ENCODE measurements at regions not wholly inside any gene's neighbourhood (a gene's known extent, or its start where the extent isn't known, plus 50 kb on each side); places are given as distances from the start of the nearest gene placed in this dataset.

GRCh38 chr3:72238801-72239200 is 453.9 kb upstream of the PROK2 start:
- H4K91ac ChIP-seq (replicated peaks; ENCODE audit: insufficient read length, low read length), result no peak overlapping the region
- H3K79me1 ChIP-seq (ENCODE audit: low read depth, low read length), result no peaks in the 10 kb centered on the region
- no peaks in the 10 kb centered on the region for H4K20me1 ChIP-seq (replicated peaks in 1 of 2; ENCODE audit: control insufficient read depth in 1 of 2, insufficient read depth in 2 of 2, low read length in 2 of 2)
- no peak overlapping the region for H4K8ac ChIP-seq (ENCODE audit: extremely low read depth, insufficient read depth, low read length)
- no peak overlapping the region for H2AFZ ChIP-seq (ENCODE audit: low read length)
- H3K9me3 ChIP-seq (ENCODE audit: insufficient read depth in 2 of 2, low read depth in 1 of 2, low read length in 1 of 2), result no peaks in the 10 kb centered on the region
- H3K4me3 ChIP-seq (ENCODE audit: extremely low read depth in 1 of 4, insufficient read depth in 2 of 4, low read depth in 3 of 4, low read length in 4 of 4), result no peak overlapping the region
- no peak for DNase-seq (ENCODE audit: low read depth in 1 of 2, low spot score in 2 of 2)
- H3K27ac ChIP-seq (ENCODE audit: low read depth, low read length), result no peak overlapping the region
- H2BK5ac ChIP-seq (ENCODE audit: low read depth, low read length), result no peak overlapping the region
- H3K4me2 ChIP-seq (ENCODE audit: insufficient read depth in 1 of 2, low read depth in 2 of 2, low read length in 2 of 2), result no peak overlapping the region
- H3K14ac ChIP-seq (ENCODE audit: insufficient read length), result no peak overlapping the region
- 0 out of 7 replicates have a peak, but pooled peaks cover 0 to 2% (median 0%) of the 10 kb centered on the region in 4 experiments for H3K4me1 ChIP-seq (replicated peaks in 1 of 4; ENCODE audit: control insufficient read depth in 3 of 4, insufficient read depth in 4 of 4, low read length in 3 of 4)
- no peak for FAIRE-seq
- H2BK12ac ChIP-seq (ENCODE audit: low read depth, low read length), result no peak overlapping the region
- H3K9ac ChIP-seq (replicated peaks in 1 of 4; ENCODE audit: extremely low read depth in 1 of 4, low read depth in 3 of 4, low read length in 3 of 4), result no peak overlapping the region
- H4K5ac ChIP-seq (ENCODE audit: insufficient read length, low read depth, low read length), result no peak overlapping the region
- H2BK20ac ChIP-seq (ENCODE audit: low read length), result no peak overlapping the region
- no peak overlapping the region for H2BK15ac ChIP-seq (ENCODE audit: low read length)
- H3K56ac ChIP-seq (replicated peaks; ENCODE audit: insufficient read length, low read depth, low read length), result no peak overlapping the region
- ChIA-PET CTCF (ENCODE audit: partially characterized antibody) (interaction anchor here (0.8 to 1.3 kb wide), 3 partner anchors 11 to 129 kb away, joined by 3 to 5 read pairs (median 3); no protein-coding TSS in a partner anchor), POLR2A (ENCODE audit: partially characterized antibody) (no interaction called here)
- H2BK120ac ChIP-seq (replicated peaks; ENCODE audit: low read depth, low read length), result no peak overlapping the region
- 84% methylated on average over 2 of the region's 3 CpGs; no CpG with 5 or more reads in 1 of the 2 experiments for WGBS, 2 experiments (ENCODE audit: extremely low coverage in 1 of 2, insufficient coverage in 1 of 2, insufficient read length in 1 of 2, insufficient replicate concordance in 2 of 2, low coverage in 1 of 2, low lambda C conversion rate in 2 of 2, missing lambda C conversion rate in 1 of 2)
- peaks cover 3% of the 10 kb centered on the region; the same call in 1 of the 2 replicates for H3K23me2 ChIP-seq (ENCODE audit: low read depth, low read length)
- no peaks in the 10 kb centered on the region for H3K36me3 ChIP-seq (ENCODE audit: control insufficient read depth in 2 of 4, insufficient read depth in 4 of 4, low read length in 3 of 4)
- no peak overlapping the region for H3K18ac ChIP-seq (ENCODE audit: extremely low read depth, low read length)
- no peaks in the 10 kb centered on the region for H3K79me2 ChIP-seq (ENCODE audit: control insufficient read depth in 1 of 2, insufficient read depth in 2 of 2, low read length in 2 of 2)
- no peak overlapping the region for H2AK5ac ChIP-seq (ENCODE audit: low read depth, low read length)
- H3K23ac ChIP-seq (ENCODE audit: insufficient read length), result no peak overlapping the region
- no peak overlapping the region for H3K4ac ChIP-seq (replicated peaks; ENCODE audit: insufficient read length, low read depth, low read length)
- H3K27me3 ChIP-seq (replicated peaks in 1 of 4; ENCODE audit: control insufficient read depth in 3 of 4, extremely low read depth in 1 of 4, insufficient read depth in 3 of 4, low read length in 3 of 4), result no peaks in the 10 kb centered on the region
- TF ChIP-seq MAFK (IDR thresholded peaks at IDR 0.05; ENCODE audit: low read depth, low read length) (no peak), ZNF274 (IDR thresholded peaks at IDR 0.05; ENCODE audit: borderline replicate concordance, extremely low read depth, low read length) (no peak)

All from H1 (cell line).